K562 (cell line): ENCODE measurements at regions not wholly inside any gene's neighbourhood (a gene's known extent, or its start where the extent isn't known, plus 50 kb on each side); places are given as distances from the start of the nearest gene placed in this dataset.
A peak's percentile ranks its signal among the peaks of the same experiment; 100 is the strongest.

Source experiments
- ATAC-seq: fragments of 200-7000 bp; cut with Tn5 transposase; 3 replicates; pipeline ENCODE4 v1.9.1; 2020; ENCODE audit warnings: moderate library complexity
- BruUV-seq: library from RNA; stranded (reverse); fragments of 400-500 nt; replicated peaks from 2 replicates; lab custom pipeline; 2021; lab: Mats Ljungman, UMichigan
- CTCF ChIA-PET: fragments of 300-600 bp; formaldehyde crosslinking; extraction: SDS; loops from one replicate; lab custom pipeline; 2021; ENCODE audit warnings: low intra/inter-chr PET ratio; lab: Yijun Ruan, JAX
- POLR2A ChIA-PET: fragments of 300-600, 350-650 bp; sonication (Branson Sonifier 250); formaldehyde crosslinking; extraction: SDS; loops from one replicate; lab custom pipeline; 2021; ENCODE audit warnings: antibody characterized with exemption, inconsistent platforms; lab: Yijun Ruan, JAX
- DNase-seq, 4 experiments: peaks; one replicate each; pipeline versions ENCODE4 v3.0.0 to v3.0.0-alpha.2; 2011 to 2018; ENCODE audit warnings: low spot score in 3 of 4, mixed read lengths in 3 of 4; ENCODE audit errors: extremely low read depth in 1 of 4
- FAIRE-seq: peaks from 2 replicates; lab custom pipeline; 2011; peaks lifted over from hg19 to GRCh38; lab: Jason Lieb, UNC
- H2AFZ ChIP-seq: 2 replicates; pipeline ENCODE4 v1.6.0; 2011; ENCODE audit warnings: low read depth, low read length, control low read depth, inconsistent platforms
- H3K27ac ChIP-seq: fragments of 200-600 bp; 3 replicates; pipeline ENCODE4 v1.8.0; 2011; ENCODE audit warnings: low read depth, mild to moderate bottlenecking, control low read depth, inconsistent platforms, low read length, moderate library complexity, mixed read lengths; ENCODE audit errors: extremely low read depth
- H3K27me3 ChIP-seq, 2 experiments: fragments of 300-600 bp in 1 of 2; 2 replicates in 1 of 2; 3 replicates in 1 of 2; pipeline versions ENCODE4 v1.6.0 to v1.8.0; 2011; ENCODE audit warnings: inconsistent platforms in 2 of 2, low read length in 2 of 2, mild to moderate bottlenecking in 1 of 2, mixed read lengths in 1 of 2, moderate library complexity in 1 of 2; ENCODE audit not compliant: control insufficient read depth in 2 of 2, insufficient read depth in 2 of 2
- H3K36me3 ChIP-seq: fragments of 300-600 bp; 3 replicates; pipeline ENCODE4 v1.8.0; 2011; ENCODE audit warnings: mild to moderate bottlenecking, low read length, inconsistent platforms; ENCODE audit not compliant: control insufficient read depth, insufficient read depth
- H3K4me1 ChIP-seq, 2 experiments: fragments of 200-600 bp in 1 of 2; replicated peaks in 1 of 2; 2 replicates in 1 of 2; 3 replicates in 1 of 2; pipeline versions ENCODE4 v1.5.1 to v1.8.0; 2011; ENCODE audit warnings: inconsistent platforms in 2 of 2, low read length in 2 of 2, mild to moderate bottlenecking in 1 of 2, mixed read lengths in 1 of 2, moderate library complexity in 1 of 2; ENCODE audit not compliant: control insufficient read depth in 2 of 2, insufficient read depth in 2 of 2
- H3K4me2 ChIP-seq: 2 replicates; pipeline ENCODE4 v1.6.1; 2011; ENCODE audit warnings: low read length, control low read depth, inconsistent platforms, mixed read lengths; ENCODE audit not compliant: insufficient read depth
- H3K4me3 ChIP-seq: fragments of 200-600 bp; sonication (generic), shearing (Covaris generic); 2 replicates; pipeline ENCODE4 v1.5.1; 2016; ENCODE audit warnings: control low read depth, inconsistent platforms
- H3K79me2 ChIP-seq: fragments of 200-600 bp; 3 replicates; pipeline ENCODE4 v1.8.0; 2011; ENCODE audit warnings: low read length, inconsistent platforms; ENCODE audit not compliant: control insufficient read depth, insufficient read depth
- H3K9ac ChIP-seq, 2 experiments: 2 replicates each; pipeline versions ENCODE4 v1.6.0 to v1.6.1; 2011; ENCODE audit warnings: low read depth in 2 of 2, low read length in 2 of 2, control low read depth in 1 of 2, inconsistent platforms in 1 of 2, mild to moderate bottlenecking in 1 of 2, mixed read lengths in 1 of 2; ENCODE audit not compliant: insufficient read depth in 1 of 2
- H3K9me1 ChIP-seq: one replicate; pipeline ENCODE4 v1.6.0; 2011; ENCODE audit warnings: inconsistent platforms, mild to moderate bottlenecking, low read length, moderate library complexity; ENCODE audit not compliant: control insufficient read depth, insufficient read depth
- H3K9me3 ChIP-seq: replicated peaks from 2 replicates; pipeline ENCODE4 v1.5.1; 2011; ENCODE audit warnings: low read depth, low read length, inconsistent platforms; ENCODE audit not compliant: control insufficient read depth, insufficient read depth
- H4K20me1 ChIP-seq: replicated peaks from 2 replicates; pipeline ENCODE4 v1.6.1; 2011; ENCODE audit warnings: low read length, inconsistent platforms, mixed read lengths; ENCODE audit not compliant: control insufficient read depth, insufficient read depth
- AFF1 ChIP-seq, 2 experiments: fragments of 450-650 bp; IDR thresholded peaks; 2 replicates each; pipeline ENCODE4 v1.6.1; 2018; ENCODE audit warnings: mild to moderate bottlenecking in 2 of 2, low read depth in 1 of 2; ENCODE audit not compliant: partially characterized antibody in 2 of 2
- GMEB1 ChIP-seq: fragments of 250-450 bp; sonication (Bioruptor Pico); IDR thresholded peaks from 2 replicates; pipeline ENCODE4 v1.4.0; 2020; ENCODE audit warnings: mild to moderate bottlenecking
- HINFP ChIP-seq: fragments of 450-650 bp; conservative IDR thresholded peaks from 2 replicates; pipeline ENCODE4 v1.6.1; 2016; ENCODE audit warnings: missing genetic modification characterization, low read depth, mild to moderate bottlenecking, control low read depth, missing compliant biosample characterization
- MTA3 ChIP-seq: fragments of 450-650 bp; formaldehyde crosslinking; IDR thresholded peaks from 2 replicates; pipeline ENCODE4 v1.6.1; 2017; ENCODE audit warnings: mild to moderate bottlenecking, borderline replicate concordance
- NR1H2 ChIP-seq: sonication (generic); formaldehyde crosslinking; IDR thresholded peaks from 2 replicates; pipeline ENCODE4 v1.4.0; 2020; ENCODE audit warnings: mild to moderate bottlenecking, missing genetic modification reagents
- RBFOX2 ChIP-seq: fragments of 200-400 bp; formaldehyde crosslinking; IDR thresholded peaks from 2 replicates; pipeline ENCODE4 v1.6.1; 2017; ENCODE audit warnings: low read depth, mild to moderate bottlenecking, low read length, moderate library complexity
- SP1 ChIP-seq: sonication (generic); formaldehyde crosslinking; IDR thresholded peaks from 2 replicates; pipeline ENCODE4 v1.8.1; 2022; ENCODE audit warnings: mild to moderate bottlenecking, missing genetic modification reagents
- TAF7 ChIP-seq: fragments of 450-650 bp; IDR thresholded peaks from 2 replicates; pipeline ENCODE4 v1.6.1; 2016; ENCODE audit warnings: missing genetic modification characterization, missing compliant biosample characterization
- TBP ChIP-seq: optimal IDR thresholded peaks from 2 replicates; pipeline ENCODE3; 2011; ENCODE audit warnings: low read depth, low read length, improper control_type of control experiment
- TRIM24 ChIP-seq, 2 experiments: fragments of 450-650 bp; IDR thresholded peaks; 2 replicates each; pipeline ENCODE4 v1.6.1; 2016
- WGBS: fragments of 100-300 bp; shearing (Covaris generic); methylation state at CpG from one replicate; pipeline ENCODE4 v1.1.6; 2016; ENCODE audit warnings: low coverage, mixed read lengths; ENCODE audit not compliant: insufficient coverage; ENCODE audit errors: missing lambda C conversion rate; 5-methylcytosine and 5-hydroxymethylcytosine counted together
- in situ Hi-C: fragments of 300-500 bp; cut with MboI; formaldehyde crosslinking; loops from 4 replicates; pipeline ENCODE4 v1.15.0; 2018; ENCODE audit warnings: inconsistent platforms, mixed read lengths
- intact Hi-C: fragments of 100-400 bp; cut with micrococcal nuclease; formaldehyde crosslinking; loops from 2 replicates; pipeline ENCODE4 v1.14.2; 2022

GRCh38 chr6:72560721-72561593, 60.9 kb upstream of the KCNQ5 start:
- H3K4me1 ChIP-seq = peaks cover 3 to 27% of the 10 kb centered on the region in 2 experiments
- POLR2A ChIA-PET = interaction anchor here (0.7 to 2.6 kb wide), 14 partner anchors 8 to 959 kb away, joined by 3 to 10 read pairs (median 3); partner anchors contain the start of genes EEF1A1 and MTO1
- no peaks in the 10 kb centered on the region for H3K27me3 ChIP-seq
- no peaks in the 10 kb centered on the region; the same call in 2 of the 3 replicates for H3K36me3 ChIP-seq
- DNase-seq = peak; percentile 60 to 98 (median 73)
- no peaks in the 10 kb centered on the region; the same call in 1 of the 2 replicates for H3K9me3 ChIP-seq
- H3K79me2 ChIP-seq = peaks cover 35% of the 10 kb centered on the region
- no peaks in the 10 kb centered on the region for H3K9me1 ChIP-seq
- peak overlapping the region; percentile 30; the same call in 1 of the 2 replicates for H2AFZ ChIP-seq
- H3K4me3 ChIP-seq = peak overlapping the region; percentile 30
- no TSS peak for BruUV-seq
- CTCF ChIA-PET = interaction anchor here (0.9 to 1.6 kb wide), 2 partner anchors 20 to 148 kb away, joined by 3 to 4 read pairs; no protein-coding TSS in a partner anchor
- in situ Hi-C loops = no loop called here
- FAIRE-seq = peak; percentile 98
- 0% methylated on average over 9 of the region's 9 CpGs for WGBS
- peak; percentile 91 for ATAC-seq
- H3K4me2 ChIP-seq = peak overlapping the region; percentile 76
- peak overlapping the region; percentile 98 for H3K27ac ChIP-seq
- intact Hi-C loops = loop anchor here (2.0 to 5.0 kb wide), 3 partner anchors 61 to 961 kb away; partner anchors contain the start of genes EEF1A1 and KCNQ5
- peak overlapping the region; percentile 18 to 81; a peak in 2 of 4 replicates for H3K9ac ChIP-seq
- no peaks in the 10 kb centered on the region for H4K20me1 ChIP-seq
- TF ChIP-seq RBFOX2 (peak; percentile 71), SP1 (0 out of 2 replicates have a peak, but pooled peaks have one; percentile 53), TAF7 (tag) (peak; percentile 75), MTA3 (peak; percentile 85), HINFP (tag) (no peak), GMEB1 (CRISPR knock-in tag) (0 out of 2 replicates have a peak, but pooled peaks have one; percentile 21), TRIM24 (IDR thresholded peaks at IDR 0.05) (peak; percentile 82 to 90), AFF1 (IDR thresholded peaks at IDR 0.05; ENCODE audit: low read depth in 1 of 2, partially characterized antibody in 2 of 2) (peak; percentile 79 to 94), NR1H2 (CRISPR knock-in tag) (no peak), TBP (peak; percentile 73)
